Lower lobe of right lung (tissue), 2 donors: ENCODE measurements at regions not wholly inside any gene's neighbourhood (a gene's known extent, or its start where the extent isn't known, plus 50 kb on each side); places are given as distances from the start of the nearest gene placed in this dataset.

Experiments used
- ATAC-seq, 2 donors: fragments of 200-7000 bp; cut with Tn5 transposase; one replicate each; pipeline ENCODE4 v1.9.1; 2020 to 2022; ENCODE audit warnings: mild to moderate bottlenecking in 2 of 2, moderate library complexity in 2 of 2
- DNase-seq: peaks from one replicate; pipeline ENCODE4 v3.0.0-alpha.2; 2020
- H3K27ac ChIP-seq: fragments of 200-600 bp; one replicate; pipeline ENCODE4 v1.8.0; 2022
- H3K27me3 ChIP-seq: fragments of 200-600 bp; one replicate; pipeline ENCODE4 v1.8.0; 2022; ENCODE audit warnings: low read depth
- H3K36me3 ChIP-seq: fragments of 200-600 bp; one replicate; pipeline ENCODE4 v1.8.0; 2022; ENCODE audit warnings: mild to moderate bottlenecking
- H3K4me1 ChIP-seq: fragments of 200-600 bp; one replicate; pipeline ENCODE4 v1.8.0; 2022
- H3K4me3 ChIP-seq: fragments of 200-600 bp; one replicate; pipeline ENCODE4 v1.8.0; 2022; ENCODE audit warnings: mild to moderate bottlenecking
- H3K9me3 ChIP-seq: fragments of 200-600 bp; one replicate; pipeline ENCODE4 v1.8.0; 2022
- CTCF ChIP-seq: fragments of 200-600 bp; IDR thresholded peaks from one replicate; pipeline ENCODE4 v1.8.0; 2022; ENCODE audit warnings: antibody characterized with exemption, mild to moderate bottlenecking
- intact Hi-C: fragments of 100-400 bp; cut with DNase I; formaldehyde crosslinking; loops from one replicate; pipeline ENCODE4 v1.11.0; 2022
- donor health status: DM: no; HTN: yes; CAD: no; lungs with severe emphysema.

- Histone ChIP-seq H3K4me3 (no peak overlapping the region), H3K36me3 (no peaks in the 10 kb centered on the region), H3K4me1 (no peaks in the 10 kb centered on the region), H3K27ac (no peak overlapping the region), H3K27me3 (no peaks in the 10 kb centered on the region), H3K9me3 (no peaks in the 10 kb centered on the region)
- intact Hi-C loops, result no loop called here
- DNase-seq (no peak), ATAC-seq (no peak)
- TF ChIP-seq CTCF, result no peak
These were observed 95.1 kb upstream of the PFKP start for GRCh38 chr10:2972216-2972615.

GRCh38 chr10:2970190-2970823, 97.0 kb upstream of the PFKP start:
- no peak for TF ChIP-seq CTCF
- Histone ChIP-seq H3K4me3 (no peak overlapping the region), H3K27me3 (no peaks in the 10 kb centered on the region), H3K4me1 (no peaks in the 10 kb centered on the region), H3K36me3 (no peaks in the 10 kb centered on the region), H3K9me3 (no peaks in the 10 kb centered on the region), H3K27ac (no peak overlapping the region)
- intact Hi-C loops, result no loop called here
- DNase-seq (no peak), ATAC-seq (no peak)

GRCh38 chr10:2968401-2969058, 98.8 kb upstream of the PFKP start:
- TF ChIP-seq CTCF, result no peak
- Histone ChIP-seq H3K4me3 (no peak overlapping the region), H3K36me3 (no peaks in the 10 kb centered on the region), H3K27ac (no peak overlapping the region), H3K9me3 (no peaks in the 10 kb centered on the region), H3K27me3 (no peaks in the 10 kb centered on the region), H3K4me1 (no peaks in the 10 kb centered on the region)
- ATAC-seq (no peak), DNase-seq (no peak)
- intact Hi-C loops, result no loop called here

GRCh38 chr10:2966134-2966533, 101.2 kb upstream of the PFKP start:
- Histone ChIP-seq H3K36me3 (no peaks in the 10 kb centered on the region), H3K4me1 (no peaks in the 10 kb centered on the region), H3K9me3 (no peaks in the 10 kb centered on the region), H3K27me3 (no peaks in the 10 kb centered on the region), H3K4me3 (no peak overlapping the region), H3K27ac (no peak overlapping the region)
- no peak for ATAC-seq
- intact Hi-C loops, result no loop called here
- TF ChIP-seq CTCF, result no peak
- DNase-seq, result no peak

GRCh38 chr10:2964632-2965296, 102.6 kb upstream of the PFKP start:
- intact Hi-C loops, result no loop called here
- Histone ChIP-seq H3K36me3 (no peaks in the 10 kb centered on the region), H3K27ac (no peak overlapping the region), H3K4me1 (no peaks in the 10 kb centered on the region), H3K27me3 (no peaks in the 10 kb centered on the region), H3K9me3 (no peaks in the 10 kb centered on the region), H3K4me3 (no peak overlapping the region)
- DNase-seq (no peak), ATAC-seq (no peak)
- no peak for TF ChIP-seq CTCF
